Heart left ventricle (tissue), 13 donors: ENCODE measurements at regions not wholly inside any gene's neighbourhood (a gene's known extent, or its start where the extent isn't known, plus 50 kb on each side); places are given as distances from the start of the nearest gene placed in this dataset.

Experiments
- CTCF ChIP-seq, 12 donors: fragments of 200-600 bp; sonication (generic) in 4 of 12; IDR thresholded peaks; one replicate each; pipeline versions ENCODE4 v1.5.0 to v1.8.0; 2018 to 2022; ENCODE audit warnings: antibody characterized with exemption in 12 of 12, mild to moderate bottlenecking in 5 of 12
- POLR2A ChIP-seq, 2 donors: fragments of 450-650 bp; IDR thresholded peaks; one replicate each; pipeline ENCODE4 v1.6.1; 2017; ENCODE audit warnings: antibody characterized with exemption in 2 of 2, mild to moderate bottlenecking in 2 of 2, moderate library complexity in 2 of 2
- donor health status: ischemic (EF 13 %, LVEDD 7.1; RV severe dilation, severe dysfunction).
- donor health status: DM: no; HTN: yes; CAD: no.
- donor health status: DM: no; HTN: no; CAD: no.
- donor health status: ischemic (EF 25% LVEDD 6.9; RV normal size, moderate dysfunction).
- donor health status: ischemic (EF 25% LVEDD 5.7; RV mildly dilated, moderate dysfunction).
- donor health status: ischemic (EF 35%, LVEDD 5.7; RV mildly dilated, moderate dysfunction).
- donor health status: nonischemic (EF 11% LVEDD 7.7; RV severe dilation, severe dysfunction).
- donor health status: DM: yes; HTN: yes; CAD: no.
- donor health status: PGD.
- donor health status: ischemic (EF 29% LVEDD 5.4; RV normal size, mild dysfunction).
- donor health status: nonischemic (EF 23%, LVEDD 6.1; RV moderate dilation, normal function).

GRCh38 chr2:104975371-104975770, 62.5 kb upstream of the MRPS9 start:
- no peak for TF ChIP-seq CTCF (IDR thresholded peaks at IDR 0.05)
- no peak for TF ChIP-seq POLR2A (IDR thresholded peaks at IDR 0.05)
